ENCODE measurements at regions not wholly inside any gene's neighbourhood (a gene's known extent, or its start where the extent isn't known, plus 50 kb on each side); places are given as distances from the start of the nearest gene placed in this dataset.
"Not testable (repeated sequence)": the region's sequence is repeated elsewhere in the genome, so short reads cannot be mapped to it uniquely, and the experiment has no call there.

GRCh38 chr2:31813016-31813415 is 197.8 kb downstream of the MEMO1 start:
- DNase-seq: no peak

GRCh38 chr2:31812051-31812798 is 198.6 kb downstream of the MEMO1 start:
- no peak overlapping the region for H3K4me3 ChIP-seq
- no peaks in the 10 kb centered on the region for H3K36me3 ChIP-seq (ENCODE audit: low read depth)
- ATAC-seq (peak; percentile 60), DNase-seq (peak in 1 of 3 donors; percentile 8)
- TF ChIP-seq, protein P1, sequence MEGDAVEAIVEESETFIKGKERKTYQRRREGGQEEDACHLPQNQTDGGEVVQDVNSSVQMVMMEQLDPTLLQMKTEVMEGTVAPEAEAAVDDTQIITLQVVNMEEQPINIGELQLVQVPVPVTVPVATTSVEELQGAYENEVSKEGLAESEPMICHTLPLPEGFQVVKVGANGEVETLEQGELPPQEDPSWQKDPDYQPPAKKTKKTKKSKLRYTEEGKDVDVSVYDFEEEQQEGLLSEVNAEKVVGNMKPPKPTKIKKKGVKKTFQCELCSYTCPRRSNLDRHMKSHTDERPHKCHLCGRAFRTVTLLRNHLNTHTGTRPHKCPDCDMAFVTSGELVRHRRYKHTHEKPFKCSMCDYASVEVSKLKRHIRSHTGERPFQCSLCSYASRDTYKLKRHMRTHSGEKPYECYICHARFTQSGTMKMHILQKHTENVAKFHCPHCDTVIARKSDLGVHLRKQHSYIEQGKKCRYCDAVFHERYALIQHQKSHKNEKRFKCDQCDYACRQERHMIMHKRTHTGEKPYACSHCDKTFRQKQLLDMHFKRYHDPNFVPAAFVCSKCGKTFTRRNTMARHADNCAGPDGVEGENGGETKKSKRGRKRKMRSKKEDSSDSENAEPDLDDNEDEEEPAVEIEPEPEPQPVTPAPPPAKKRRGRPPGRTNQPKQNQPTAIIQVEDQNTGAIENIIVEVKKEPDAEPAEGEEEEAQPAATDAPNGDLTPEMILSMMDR (IDR thresholded peaks at IDR 0.05): no peak
- intact Hi-C loops (cut with DNase I, micrococcal nuclease): no loop called here
- no peaks in the 10 kb centered on the region for H3K4me1 ChIP-seq (ENCODE audit: low read depth)
- H3K9me3 ChIP-seq: no peaks in the 10 kb centered on the region

More at GRCh38 chr2:31813016-31813415, 197.8 kb downstream of the MEMO1 start:
- Histone ChIP-seq H3K4me3 (no peak overlapping the region), H3K36me3 (ENCODE audit: low read depth) (no peaks in the 10 kb centered on the region), H3K9me3 (no peaks in the 10 kb centered on the region), H3K4me1 (ENCODE audit: low read depth) (no peaks in the 10 kb centered on the region)
- intact Hi-C loops (cut with DNase I, micrococcal nuclease): no loop called here
- TF ChIP-seq, protein P1 (IDR thresholded peaks at IDR 0.05): no peak
- no peak for ATAC-seq

DNA sequence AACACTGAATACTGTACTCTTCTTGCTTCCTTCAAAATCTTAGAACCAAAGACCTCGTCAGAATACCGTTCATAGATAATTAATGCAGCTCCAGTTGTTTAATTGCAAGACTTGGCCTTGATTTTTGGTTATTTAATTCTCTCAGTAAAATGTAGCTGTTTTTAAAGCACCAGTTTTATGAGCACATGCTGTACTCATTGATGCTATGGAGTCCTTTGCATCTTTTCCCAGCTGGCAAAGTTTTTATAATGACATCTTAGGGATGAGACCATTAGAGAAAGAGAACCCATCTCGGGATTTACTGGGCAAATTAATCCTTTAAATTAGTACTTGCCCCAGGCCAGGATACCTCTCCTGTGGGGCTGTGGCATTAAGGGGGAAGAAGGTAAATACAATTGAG is 199.3 kb downstream of the MEMO1 start:
- Histone ChIP-seq H3K4me1 (ENCODE audit: low read depth) (no peaks in the 10 kb centered on the region), H3K36me3 (ENCODE audit: low read depth) (no peaks in the 10 kb centered on the region), H3K9me3 (no peaks in the 10 kb centered on the region), H3K4me3 (no peak overlapping the region)
- no peak for ATAC-seq
- intact Hi-C loops (cut with DNase I, micrococcal nuclease): no loop called here
- TF ChIP-seq, protein P1 (IDR thresholded peaks at IDR 0.05): no peak
- DNase-seq: no peak

DNA sequence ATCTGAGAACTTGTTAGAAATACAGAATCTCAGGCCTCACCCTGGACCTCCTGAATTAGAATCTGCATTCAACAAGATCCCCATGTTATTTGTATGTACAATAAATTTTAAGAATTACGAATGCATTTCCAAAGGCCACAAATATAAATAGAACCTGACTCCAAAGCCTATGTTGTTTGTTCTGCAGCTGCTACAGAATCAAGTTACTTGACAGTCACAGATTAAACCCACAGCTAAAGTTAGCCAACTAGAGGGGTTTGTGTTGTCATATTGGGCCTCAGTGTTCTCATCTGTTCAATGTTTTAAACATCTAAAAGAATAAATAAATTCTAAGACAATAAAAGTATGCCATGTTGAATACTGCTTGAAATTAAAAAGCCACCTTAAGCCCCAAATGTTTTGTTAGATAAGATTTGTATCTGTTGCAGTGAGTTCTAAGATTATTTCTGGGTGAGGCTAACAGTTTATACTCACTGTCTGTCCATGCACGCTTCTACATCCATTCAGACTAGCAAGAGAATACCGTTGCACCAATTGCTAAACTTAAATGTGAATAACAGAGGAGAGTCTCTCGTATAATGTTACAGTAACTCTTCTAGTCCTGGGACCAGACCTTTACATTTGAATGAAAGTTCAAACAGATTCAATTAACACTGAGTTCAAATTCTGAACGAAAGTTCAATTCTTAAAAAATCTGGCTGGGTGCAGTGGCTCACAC is 200.4 kb downstream of the MEMO1 start:
- Histone ChIP-seq H3K4me3 (no peak overlapping the region), H3K9me3 (no peaks in the 10 kb centered on the region), H3K4me1 (ENCODE audit: low read depth) (no peaks in the 10 kb centered on the region), H3K36me3 (ENCODE audit: low read depth) (no peaks in the 10 kb centered on the region)
- DNase-seq: no peak
- ATAC-seq: no peak
- TF ChIP-seq, protein P1 (IDR thresholded peaks at IDR 0.05): no peak
- intact Hi-C loops (cut with DNase I, micrococcal nuclease): no loop called here

DNA sequence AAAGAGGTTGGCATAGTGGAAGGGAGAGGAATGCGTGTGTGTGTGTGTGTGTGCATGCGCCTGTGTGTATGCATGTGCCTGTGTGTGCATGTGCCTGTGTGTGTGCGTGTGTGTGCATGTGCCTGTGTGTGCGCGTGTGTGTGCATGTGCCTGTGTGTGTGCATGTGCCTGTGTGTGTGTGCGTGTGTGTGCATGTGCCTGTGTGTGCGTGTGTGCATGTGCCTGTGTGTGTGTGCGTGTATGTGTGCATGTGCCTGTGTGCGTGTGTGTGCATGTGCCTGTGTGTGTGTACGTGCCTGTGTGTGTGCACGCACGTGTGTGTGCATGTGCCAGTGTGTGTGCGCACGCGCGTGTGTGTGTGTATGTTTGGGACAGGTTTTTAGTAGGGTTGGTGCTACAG is 205.1 kb downstream of the MEMO1 start:
- Histone ChIP-seq H3K9me3 (no peaks in the 10 kb centered on the region), H3K4me3 (no peak overlapping the region), H3K36me3 (ENCODE audit: low read depth) (no peaks in the 10 kb centered on the region), H3K4me1 (ENCODE audit: low read depth) (no peaks in the 10 kb centered on the region)
- intact Hi-C loops (cut with DNase I, micrococcal nuclease): no loop called here
- no peak for DNase-seq
- ATAC-seq: no peak
- TF ChIP-seq, protein P1 (IDR thresholded peaks at IDR 0.05): no peak

DNA sequence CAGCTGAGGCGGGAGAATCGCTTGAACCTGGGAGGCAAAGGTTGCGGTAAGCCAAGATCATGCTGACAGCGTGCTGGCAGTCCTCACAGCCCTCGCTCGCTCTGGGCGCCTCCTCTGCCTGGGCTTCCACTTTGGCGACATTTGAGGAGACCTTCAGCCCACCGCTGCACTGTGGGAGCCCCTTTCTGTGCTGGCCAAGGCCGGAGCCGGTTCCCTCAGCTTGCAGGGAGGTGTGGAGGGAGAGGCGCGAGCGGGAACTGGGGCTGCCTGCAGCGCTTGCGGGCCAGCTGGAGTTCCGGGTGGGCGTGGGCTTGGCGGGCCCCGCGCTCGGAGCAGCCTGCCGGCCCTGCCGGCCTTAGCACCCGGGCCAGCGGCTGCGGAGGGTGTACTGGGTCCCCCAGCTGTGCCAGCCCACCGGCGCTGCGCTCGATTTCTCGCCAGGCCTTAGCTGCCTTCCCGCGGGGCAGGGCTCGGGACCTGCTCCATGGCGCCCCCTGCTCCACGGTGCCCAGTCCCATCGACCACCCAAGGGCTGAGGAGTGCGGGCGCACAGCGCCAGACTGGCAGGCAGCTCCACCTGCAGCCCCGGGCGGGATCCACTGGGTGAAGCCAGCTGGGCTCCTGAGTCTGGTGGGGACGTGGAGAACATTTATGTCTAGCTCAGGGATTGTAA is 207.2 kb downstream of the MEMO1 start:
- H3K9me3 ChIP-seq; H3K4me3 ChIP-seq; intact Hi-C loops (cut with DNase I, micrococcal nuclease); ATAC-seq; H3K36me3 ChIP-seq (ENCODE audit: low read depth); H3K4me1 ChIP-seq (ENCODE audit: low read depth): not testable (repeated sequence)
- DNase-seq: peak in 1 of 3 donors; percentile 26

Measured in mucosa of descending colon (tissue), 3 donors.